GM13977 (cell line): ENCODE measurements at regions not wholly inside any gene's neighbourhood (a gene's known extent, or its start where the extent isn't known, plus 50 kb on each side); places are given as distances from the start of the nearest gene placed in this dataset.

Source experiments
- DNase-seq: peaks from one replicate; pipeline ENCODE4 v3.0.0; 2012; ENCODE audit warnings: low spot score
- in situ Hi-C: fragments of 300-500 bp; cut with MboI; formaldehyde crosslinking; loops from one replicate; pipeline ENCODE4 v1.12.0; 2022; ENCODE audit warnings: low sequenced_read_pairs, low pct_unique_long_range_greater_than_20kb, mixed read lengths, inconsistent platforms; ENCODE audit not compliant: unreplicated experiment
- TF ChIP-seq, protein P1 (sequence below): IDR thresholded peaks from 2 replicates; pipeline ENCODE4 v1.5.1; 2012; ENCODE audit warnings: mild to moderate bottlenecking, control low read depth; ENCODE audit not compliant: insufficient read depth; ENCODE audit errors: extremely low read depth, missing control alignments

DNA sequence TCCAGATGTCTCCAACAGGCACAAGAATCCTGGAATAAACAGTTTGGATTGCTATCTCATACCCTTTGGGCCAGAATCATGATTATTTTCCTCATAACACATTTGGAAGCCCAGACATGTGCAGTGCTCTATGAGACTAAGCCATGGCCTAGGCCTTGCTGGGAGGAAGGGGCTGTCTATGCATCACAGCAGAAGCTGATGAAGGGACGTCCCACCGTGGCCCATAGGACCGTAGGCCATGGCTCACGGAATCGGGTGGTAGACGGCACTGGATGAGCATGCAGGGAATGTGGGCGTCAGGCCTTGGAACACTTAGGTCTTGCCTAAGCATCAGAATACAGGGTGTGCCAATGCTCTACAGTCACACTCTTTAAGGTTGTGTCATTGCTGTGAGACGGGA, 283.8 kb upstream of the TSHZ3 start:
- TF ChIP-seq, protein P1, sequence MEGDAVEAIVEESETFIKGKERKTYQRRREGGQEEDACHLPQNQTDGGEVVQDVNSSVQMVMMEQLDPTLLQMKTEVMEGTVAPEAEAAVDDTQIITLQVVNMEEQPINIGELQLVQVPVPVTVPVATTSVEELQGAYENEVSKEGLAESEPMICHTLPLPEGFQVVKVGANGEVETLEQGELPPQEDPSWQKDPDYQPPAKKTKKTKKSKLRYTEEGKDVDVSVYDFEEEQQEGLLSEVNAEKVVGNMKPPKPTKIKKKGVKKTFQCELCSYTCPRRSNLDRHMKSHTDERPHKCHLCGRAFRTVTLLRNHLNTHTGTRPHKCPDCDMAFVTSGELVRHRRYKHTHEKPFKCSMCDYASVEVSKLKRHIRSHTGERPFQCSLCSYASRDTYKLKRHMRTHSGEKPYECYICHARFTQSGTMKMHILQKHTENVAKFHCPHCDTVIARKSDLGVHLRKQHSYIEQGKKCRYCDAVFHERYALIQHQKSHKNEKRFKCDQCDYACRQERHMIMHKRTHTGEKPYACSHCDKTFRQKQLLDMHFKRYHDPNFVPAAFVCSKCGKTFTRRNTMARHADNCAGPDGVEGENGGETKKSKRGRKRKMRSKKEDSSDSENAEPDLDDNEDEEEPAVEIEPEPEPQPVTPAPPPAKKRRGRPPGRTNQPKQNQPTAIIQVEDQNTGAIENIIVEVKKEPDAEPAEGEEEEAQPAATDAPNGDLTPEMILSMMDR = no peak
- in situ Hi-C loops = no loop called here
- no peak for DNase-seq

DNA sequence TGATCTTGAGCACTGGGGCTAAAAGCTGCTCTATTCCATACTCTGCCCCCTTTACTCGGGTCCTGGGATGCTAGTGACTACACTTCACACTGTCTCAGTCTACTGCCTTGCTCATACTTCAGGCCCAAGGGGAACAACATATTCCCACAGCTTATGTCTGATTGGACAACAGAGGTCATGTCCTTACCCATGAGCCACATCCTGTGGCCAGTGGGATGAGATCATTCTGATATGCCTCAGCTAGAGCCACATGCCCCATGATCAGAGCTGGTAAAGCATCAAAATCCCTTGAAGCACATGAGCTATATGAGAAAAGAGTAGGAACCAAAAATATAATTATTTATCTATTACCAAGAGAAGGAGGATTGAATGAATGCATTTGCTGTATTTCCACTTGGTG, 290.1 kb upstream of the TSHZ3 start:
- TF ChIP-seq, protein P1 = no peak
- no peak for DNase-seq
- in situ Hi-C loops = no loop called here

DNA sequence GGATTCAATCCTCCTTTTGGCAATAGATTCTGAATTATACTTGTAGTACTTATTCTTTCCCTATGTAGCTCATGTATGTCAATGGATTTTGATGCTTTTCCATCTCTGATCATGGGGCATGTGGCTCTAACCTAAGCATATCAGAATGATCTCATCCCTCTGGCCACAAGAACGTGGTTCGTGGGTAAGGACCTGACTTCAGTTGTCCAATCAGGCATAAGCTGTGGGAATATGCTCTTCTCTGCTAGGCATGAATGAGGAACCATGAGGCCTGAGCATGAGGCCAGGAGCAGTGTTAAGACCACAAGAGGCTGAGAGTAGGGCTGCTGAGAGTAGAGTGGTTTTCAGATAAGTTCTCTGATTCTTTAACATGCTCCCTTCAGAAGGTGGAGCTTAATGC, 292.4 kb upstream of the TSHZ3 start:
- TF ChIP-seq, protein P1 = no peak
- in situ Hi-C loops = no loop called here
- DNase-seq = no peak

DNA sequence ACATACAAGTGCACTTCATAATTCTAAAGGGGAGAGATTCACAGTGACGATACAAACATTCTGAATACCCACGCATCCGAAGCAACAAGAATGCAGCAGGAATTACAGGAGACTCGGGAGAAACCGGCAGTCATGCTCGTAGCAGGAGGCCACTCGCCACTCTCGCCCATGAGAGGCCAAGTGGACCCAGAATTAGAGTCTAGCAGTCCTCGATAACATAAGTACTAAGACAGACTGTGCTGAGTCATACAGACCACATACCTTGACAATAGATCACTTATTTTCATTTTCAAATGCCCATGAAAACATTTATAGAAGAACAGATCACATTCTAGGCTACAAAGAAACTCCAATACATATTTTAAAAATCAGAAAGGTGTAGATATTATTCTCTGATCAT, 299.1 kb upstream of the TSHZ3 start:
- no peak for DNase-seq
- in situ Hi-C loops = no loop called here
- TF ChIP-seq, protein P1 = no peak

DNA sequence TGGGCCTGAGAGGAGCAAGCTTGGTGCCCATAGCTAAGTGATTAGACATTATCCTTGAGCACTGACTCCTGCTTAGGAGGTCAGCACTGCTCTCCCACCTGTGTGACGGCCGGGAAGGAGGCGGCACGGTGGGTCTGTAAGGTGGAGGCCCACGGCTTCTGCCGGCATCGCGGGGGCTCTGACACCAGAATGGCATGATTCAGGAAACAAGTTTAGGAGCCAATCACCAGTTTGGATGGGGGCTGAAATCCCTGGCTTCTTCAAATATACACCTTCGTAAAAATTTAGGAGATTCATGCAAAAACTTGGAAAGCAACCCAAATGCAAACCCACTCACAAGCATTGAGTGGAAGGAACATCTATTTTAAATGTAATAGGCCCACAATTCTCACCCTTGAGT, 307.3 kb upstream of the TSHZ3 start:
- TF ChIP-seq, protein P1 = no peak
- no peak for DNase-seq
- in situ Hi-C loops = no loop called here

DNA sequence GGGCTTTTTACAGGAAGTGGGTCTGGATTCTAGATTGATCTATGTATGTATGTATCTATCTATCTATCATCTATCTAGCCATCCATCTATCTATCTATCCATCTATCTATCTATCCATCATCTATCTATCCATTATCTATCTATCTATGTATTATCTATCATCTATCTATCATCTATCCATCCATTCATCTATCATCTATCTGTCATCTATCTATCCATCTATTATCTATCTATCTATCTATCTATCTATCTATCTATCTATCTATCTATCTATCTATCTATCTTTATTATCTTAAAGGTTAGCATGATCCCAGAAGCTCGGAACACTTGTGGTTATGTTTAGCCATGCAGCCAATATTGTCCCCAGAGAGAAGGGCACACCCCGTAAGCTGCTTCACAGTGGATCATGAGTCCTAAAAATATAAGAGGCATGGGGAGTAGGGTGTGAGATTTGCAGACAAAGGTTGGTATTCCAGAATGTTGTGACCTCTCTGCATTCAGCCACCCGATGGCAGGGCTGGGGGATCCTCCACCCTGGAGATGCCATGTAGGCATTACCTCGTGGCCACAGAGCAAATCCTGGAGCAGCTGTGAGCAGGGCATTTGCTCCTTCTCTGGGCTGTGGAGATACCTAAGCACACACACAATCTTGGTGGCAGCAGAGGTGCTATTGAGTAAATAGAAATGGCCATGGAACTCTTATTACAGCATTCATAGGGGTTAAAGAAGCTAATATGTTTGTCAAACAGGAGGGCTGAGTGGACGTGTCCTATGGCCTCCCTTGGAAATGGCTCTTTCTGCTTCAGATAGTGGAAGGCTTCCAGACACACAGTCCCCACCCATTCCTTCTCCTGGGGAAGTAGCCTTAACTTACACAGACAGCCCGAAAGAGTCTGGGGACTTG, 310.0 kb upstream of the TSHZ3 start:
- DNase-seq = no peak
- in situ Hi-C loops = no loop called here

More for the DNA sequence above, 310.0 kb upstream of the TSHZ3 start:
- TF ChIP-seq, protein P1 = no peak
